ENCODE measurements at regions not wholly inside any gene's neighbourhood (a gene's known extent, or its start where the extent isn't known, plus 50 kb on each side); places are given as distances from the start of the nearest gene placed in this dataset.
A peak's percentile ranks its signal among the peaks of the same experiment; 100 is the strongest.

GRCh38 chr1:36664571-36665287, 182.0 kb upstream of the CSF3R start:
- Mint-ChIP-seq H3K27ac (ENCODE audit: low read depth) (no peak overlapping the region), H3K4me3 (no peak overlapping the region), H3K4me1 (no peaks in the 10 kb centered on the region), H3K9me3 (no peaks in the 10 kb centered on the region), H3K36me3 (ENCODE audit: insufficient read depth) (no peaks in the 10 kb centered on the region), H3K27me3 (peaks cover 65% of the 10 kb centered on the region)
- ATAC-seq (replicated peaks; ENCODE audit: extremely low read depth, poor library complexity, severe bottlenecking) (no peak), DNase-seq (ENCODE audit: low spot score in 2 of 2) (no peak)

- Mint-ChIP-seq H3K4me1 (no peaks in the 10 kb centered on the region), H3K27ac (ENCODE audit: low read depth) (peak overlapping the region; percentile 47), H3K9me3 (no peaks in the 10 kb centered on the region), H3K36me3 (ENCODE audit: insufficient read depth) (no peaks in the 10 kb centered on the region), H3K4me3 (no peak overlapping the region), H3K27me3 (peaks cover 67% of the 10 kb centered on the region)
- ATAC-seq (replicated peaks; ENCODE audit: extremely low read depth, poor library complexity, severe bottlenecking) = no peak
- no peak for DNase-seq (ENCODE audit: low spot score in 2 of 2)
These were observed 181.2 kb upstream of the CSF3R start for GRCh38 chr1:36663772-36664430.

GRCh38 chr1:36658838-36659237, 176.1 kb upstream of the CSF3R start:
- no peaks in the 10 kb centered on the region for H3K4me1 Mint-ChIP-seq
- ATAC-seq (replicated peaks; ENCODE audit: extremely low read depth, poor library complexity, severe bottlenecking) (no peak), DNase-seq (ENCODE audit: low spot score in 2 of 2) (no peak)
- no peaks in the 10 kb centered on the region for H3K36me3 Mint-ChIP-seq (ENCODE audit: insufficient read depth)
- H3K27me3 Mint-ChIP-seq = peaks cover 80% of the 10 kb centered on the region
- no peaks in the 10 kb centered on the region for H3K9me3 Mint-ChIP-seq
- no peak overlapping the region for H3K27ac Mint-ChIP-seq (ENCODE audit: low read depth)
- H3K4me3 Mint-ChIP-seq = no peak overlapping the region

GRCh38 chr1:36657826-36658225, 175.1 kb upstream of the CSF3R start:
- Mint-ChIP-seq H3K4me1 (no peaks in the 10 kb centered on the region), H3K36me3 (ENCODE audit: insufficient read depth) (no peaks in the 10 kb centered on the region), H3K9me3 (no peaks in the 10 kb centered on the region), H3K27me3 (peaks cover 91% of the 10 kb centered on the region), H3K4me3 (no peak overlapping the region), H3K27ac (ENCODE audit: low read depth) (no peak overlapping the region)
- ATAC-seq (replicated peaks; ENCODE audit: extremely low read depth, poor library complexity, severe bottlenecking) (no peak), DNase-seq (ENCODE audit: low spot score in 2 of 2) (no peak)

- Mint-ChIP-seq H3K27ac (ENCODE audit: low read depth) (no peak overlapping the region), H3K36me3 (ENCODE audit: insufficient read depth) (no peaks in the 10 kb centered on the region), H3K4me1 (peaks cover 7% of the 10 kb centered on the region), H3K4me3 (no peak overlapping the region), H3K27me3 (peaks cover 92% of the 10 kb centered on the region), H3K9me3 (no peaks in the 10 kb centered on the region)
- DNase-seq (ENCODE audit: low spot score in 2 of 2) (no peak), ATAC-seq (replicated peaks; ENCODE audit: extremely low read depth, poor library complexity, severe bottlenecking) (no peak)
These were observed 174.1 kb upstream of the CSF3R start for GRCh38 chr1:36656838-36657237.

- Mint-ChIP-seq H3K9me3 (no peaks in the 10 kb centered on the region), H3K27me3 (peaks cover 92% of the 10 kb centered on the region), H3K27ac (ENCODE audit: low read depth) (no peak overlapping the region), H3K36me3 (ENCODE audit: insufficient read depth) (no peaks in the 10 kb centered on the region), H3K4me3 (no peak overlapping the region), H3K4me1 (peaks cover 7% of the 10 kb centered on the region)
- DNase-seq (ENCODE audit: low spot score in 2 of 2) (no peak), ATAC-seq (replicated peaks; ENCODE audit: extremely low read depth, poor library complexity, severe bottlenecking) (no peak)
These were observed 173.6 kb upstream of the CSF3R start for GRCh38 chr1:36656271-36656670.

GRCh38 chr1:36654586-36654985, 171.9 kb upstream of the CSF3R start:
- no peak overlapping the region for H3K4me3 Mint-ChIP-seq
- H3K27ac Mint-ChIP-seq (ENCODE audit: low read depth) = no peak overlapping the region
- H3K27me3 Mint-ChIP-seq = peaks cover 92% of the 10 kb centered on the region
- ATAC-seq (replicated peaks; ENCODE audit: extremely low read depth, poor library complexity, severe bottlenecking) = no peak
- no peaks in the 10 kb centered on the region for H3K36me3 Mint-ChIP-seq (ENCODE audit: insufficient read depth)
- DNase-seq (ENCODE audit: low spot score in 2 of 2) = no peak
- H3K9me3 Mint-ChIP-seq = no peaks in the 10 kb centered on the region
- peaks cover 15% of the 10 kb centered on the region for H3K4me1 Mint-ChIP-seq

GRCh38 chr1:36653850-36654249, 171.1 kb upstream of the CSF3R start:
- DNase-seq (ENCODE audit: low spot score in 2 of 2) (no peak), ATAC-seq (replicated peaks; ENCODE audit: extremely low read depth, poor library complexity, severe bottlenecking) (no peak)
- H3K4me3 Mint-ChIP-seq = no peak overlapping the region
- H3K9me3 Mint-ChIP-seq = no peaks in the 10 kb centered on the region
- peaks cover 85% of the 10 kb centered on the region for H3K27me3 Mint-ChIP-seq
- H3K4me1 Mint-ChIP-seq = peaks cover 15% of the 10 kb centered on the region
- H3K27ac Mint-ChIP-seq (ENCODE audit: low read depth) = no peak overlapping the region
- H3K36me3 Mint-ChIP-seq (ENCODE audit: insufficient read depth) = no peaks in the 10 kb centered on the region

GRCh38 chr1:36652586-36652985, 169.9 kb upstream of the CSF3R start:
- Mint-ChIP-seq H3K36me3 (ENCODE audit: insufficient read depth) (no peaks in the 10 kb centered on the region), H3K4me3 (no peak overlapping the region), H3K27ac (ENCODE audit: low read depth) (no peak overlapping the region), H3K4me1 (peaks cover 15% of the 10 kb centered on the region), H3K9me3 (no peaks in the 10 kb centered on the region), H3K27me3 (peaks cover 85% of the 10 kb centered on the region)
- no peak for DNase-seq (ENCODE audit: low spot score in 2 of 2)
- ATAC-seq (replicated peaks; ENCODE audit: extremely low read depth, poor library complexity, severe bottlenecking) = no peak

- H3K9me3 Mint-ChIP-seq = no peaks in the 10 kb centered on the region
- no peaks in the 10 kb centered on the region for H3K36me3 Mint-ChIP-seq (ENCODE audit: insufficient read depth)
- peaks cover 85% of the 10 kb centered on the region for H3K27me3 Mint-ChIP-seq
- H3K4me1 Mint-ChIP-seq = peaks cover 15% of the 10 kb centered on the region
- no peak for DNase-seq (ENCODE audit: low spot score in 2 of 2)
- no peak for ATAC-seq (replicated peaks; ENCODE audit: extremely low read depth, poor library complexity, severe bottlenecking)
- no peak overlapping the region for H3K4me3 Mint-ChIP-seq
- no peak overlapping the region for H3K27ac Mint-ChIP-seq (ENCODE audit: low read depth)
These were observed 169.3 kb upstream of the CSF3R start for GRCh38 chr1:36652011-36652410.

GRCh38 chr1:36651176-36651910, 168.6 kb upstream of the CSF3R start:
- H3K27ac Mint-ChIP-seq (ENCODE audit: low read depth) = no peak overlapping the region

GRCh38 chr1:36650200-36651065, 167.7 kb upstream of the CSF3R start:
- Mint-ChIP-seq H3K9me3 (no peaks in the 10 kb centered on the region), H3K4me3 (no peak overlapping the region), H3K4me1 (peaks cover 15% of the 10 kb centered on the region), H3K36me3 (ENCODE audit: insufficient read depth) (no peaks in the 10 kb centered on the region), H3K27me3 (peaks cover 90% of the 10 kb centered on the region), H3K27ac (ENCODE audit: low read depth) (no peak overlapping the region)
- DNase-seq (ENCODE audit: low spot score in 2 of 2) = peak; percentile 31 to 54
- no peak for ATAC-seq (replicated peaks; ENCODE audit: extremely low read depth, poor library complexity, severe bottlenecking)

More at GRCh38 chr1:36651176-36651910, 168.6 kb upstream of the CSF3R start:
- H3K36me3 Mint-ChIP-seq (ENCODE audit: insufficient read depth) = no peaks in the 10 kb centered on the region
- no peak for ATAC-seq (replicated peaks; ENCODE audit: extremely low read depth, poor library complexity, severe bottlenecking)
- peaks cover 88% of the 10 kb centered on the region for H3K27me3 Mint-ChIP-seq
- DNase-seq (ENCODE audit: low spot score in 2 of 2) = no peak
- H3K9me3 Mint-ChIP-seq = no peaks in the 10 kb centered on the region
- H3K4me3 Mint-ChIP-seq = no peak overlapping the region
- H3K4me1 Mint-ChIP-seq = peaks cover 15% of the 10 kb centered on the region

All from central memory CD8-positive, alpha-beta T cell (primary cell).